Stimulated activated CD8-positive, alpha-beta memory T cell treated with anti-CD3 and anti-CD28 coated beads, Interleukin-2, amount 100 ng/mL, for 1 hour (primary cell): ENCODE measurements at regions not wholly inside any gene's neighbourhood (a gene's known extent, or its start where the extent isn't known, plus 50 kb on each side); places are given as distances from the start of the nearest gene placed in this dataset.
"Not testable (repeated sequence)": the region's sequence is repeated elsewhere in the genome, so short reads cannot be mapped to it uniquely, and the experiment has no call there.

ENCODE experiments used
- DNase-seq, 2 donors: peaks; one replicate each; pipeline ENCODE4 v3.0.0-alpha.2; 2020; ENCODE audit warnings: low read depth in 2 of 2

DNA sequence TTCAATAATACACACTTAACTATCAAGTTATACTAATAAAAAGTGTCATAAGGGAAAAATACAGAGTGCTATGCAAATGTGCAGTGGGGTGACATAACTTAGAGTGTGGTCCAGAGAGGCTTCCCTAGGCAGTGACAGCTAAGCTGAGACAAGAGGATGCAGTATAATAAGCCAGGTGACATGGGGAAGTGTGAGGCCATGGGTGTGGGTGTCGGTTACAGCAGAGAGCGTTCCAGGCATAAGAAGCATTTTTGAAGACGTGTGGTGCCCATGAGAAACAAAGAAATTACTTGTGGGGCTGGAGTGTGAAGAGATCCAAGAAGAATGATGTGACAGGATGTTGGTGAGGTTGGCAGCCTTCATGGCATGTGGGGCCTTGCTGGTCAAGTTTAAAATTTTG lies 78.1 kb upstream of the PICALM start:
- DNase-seq, result no peak

DNA sequence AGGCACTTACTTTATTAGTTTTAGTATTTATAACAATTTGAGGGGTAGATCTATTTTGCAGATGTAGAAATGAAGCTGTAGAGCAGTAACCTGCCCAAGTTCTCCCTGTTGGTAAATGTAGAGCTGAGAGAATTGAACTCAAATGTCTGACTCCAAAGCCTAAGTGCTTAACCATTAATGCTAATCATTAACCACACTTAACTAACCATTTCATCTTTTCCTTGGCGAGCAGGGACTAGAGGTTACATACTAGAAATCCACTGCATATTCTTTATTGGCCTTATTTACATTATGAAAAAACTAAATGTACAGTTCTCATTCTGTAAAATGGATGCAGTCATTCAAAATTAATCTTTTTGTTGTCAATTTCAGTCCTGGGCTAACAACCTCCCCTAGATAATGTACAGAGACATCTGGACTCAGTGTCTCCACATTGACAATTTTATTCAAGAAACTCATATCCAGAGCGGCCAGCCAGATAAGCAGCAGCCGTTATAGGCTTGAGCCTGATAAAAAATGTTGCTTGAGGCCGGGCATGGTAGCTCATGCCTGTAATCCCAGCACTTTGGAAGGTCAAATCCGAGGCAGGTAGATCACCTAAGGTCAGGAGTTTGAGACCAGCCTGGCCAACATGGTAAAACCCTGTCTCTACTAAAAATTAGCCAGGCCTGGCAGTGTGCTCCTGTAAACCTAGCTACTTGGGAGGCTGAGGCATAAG lies 76.7 kb upstream of the PICALM start:
- no peak for DNase-seq

DNA sequence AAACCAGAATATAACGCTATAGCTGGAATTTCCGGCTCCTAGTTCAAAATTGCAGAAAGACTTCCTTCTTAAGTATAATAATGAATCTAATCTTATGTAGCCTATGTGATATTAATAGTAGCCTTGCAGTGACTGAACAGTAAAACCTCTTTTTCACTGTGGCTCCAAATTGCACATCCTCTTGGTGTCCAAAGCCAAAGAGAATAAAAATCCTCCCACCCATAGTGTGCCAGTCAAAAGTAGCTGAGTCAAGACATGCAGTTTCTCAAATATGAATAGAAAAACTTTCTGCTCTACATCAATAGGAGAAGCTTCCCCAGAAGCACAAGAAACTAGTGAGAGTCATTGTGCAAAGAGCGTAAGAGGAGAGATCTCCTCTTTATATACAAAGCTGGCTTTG lies 76.0 kb upstream of the PICALM start:
- DNase-seq, result no peak

DNA sequence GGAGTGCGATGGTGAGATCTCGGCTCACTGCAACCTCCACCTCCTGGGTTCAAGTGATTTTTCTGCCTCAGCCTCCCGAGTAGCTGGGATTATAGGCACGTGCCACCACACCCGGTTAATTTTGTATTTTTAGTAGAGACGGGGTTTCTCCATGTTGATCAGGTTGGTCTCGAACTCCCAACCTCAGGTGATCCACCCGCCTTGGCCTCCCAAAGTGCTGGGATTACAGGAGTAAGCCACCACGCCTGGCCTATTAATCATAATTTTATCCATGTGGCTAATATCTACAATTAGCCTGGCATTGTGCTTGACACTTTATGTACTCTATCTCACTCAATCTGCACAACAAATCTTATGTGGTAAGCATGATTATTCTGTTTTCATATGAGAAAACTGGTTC lies 75.2 kb upstream of the PICALM start:
- not testable (repeated sequence) for DNase-seq

DNA sequence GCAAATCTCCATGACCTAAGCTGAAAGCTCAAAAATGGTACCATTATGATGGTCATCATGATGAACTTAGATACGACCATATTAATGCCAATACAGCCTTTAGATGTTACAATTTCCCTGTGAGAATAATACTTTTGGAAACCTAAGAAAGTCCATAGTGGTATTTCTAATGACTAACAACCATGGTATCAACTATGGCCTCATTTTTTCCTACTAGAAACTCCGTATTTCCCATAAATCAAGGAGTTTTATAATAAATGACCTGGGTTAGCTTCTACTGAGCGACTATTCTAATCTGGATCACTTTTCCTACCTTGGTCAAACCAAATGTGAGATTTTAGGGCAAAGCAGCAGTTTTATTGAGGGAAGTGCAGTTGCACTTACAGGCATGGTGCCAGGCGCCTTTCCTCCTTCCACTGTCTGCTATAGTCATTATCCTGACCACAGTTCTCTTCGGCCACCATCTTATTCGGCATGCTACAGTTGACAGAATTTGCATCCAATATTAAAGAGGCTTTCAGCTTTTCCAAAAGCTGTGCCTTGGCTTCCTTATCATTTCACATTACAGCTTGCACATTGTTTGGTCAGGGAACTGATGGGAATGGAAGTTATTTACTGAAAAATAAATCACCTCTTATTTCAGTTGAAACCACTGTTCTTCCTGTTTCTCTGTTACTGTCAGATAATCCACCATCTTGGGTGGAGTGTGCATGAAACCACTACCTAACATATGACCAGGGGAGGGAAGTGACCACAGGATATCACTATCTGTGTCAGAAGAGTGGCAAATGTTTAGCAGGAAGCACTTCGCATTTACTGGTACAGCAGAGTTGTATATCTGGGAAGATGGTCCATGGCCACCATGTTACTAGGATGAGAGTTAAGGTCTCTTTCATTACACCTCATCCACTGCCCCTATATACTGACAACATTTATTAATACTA lies 74.5 kb upstream of the PICALM start:
- DNase-seq, result no peak

DNA sequence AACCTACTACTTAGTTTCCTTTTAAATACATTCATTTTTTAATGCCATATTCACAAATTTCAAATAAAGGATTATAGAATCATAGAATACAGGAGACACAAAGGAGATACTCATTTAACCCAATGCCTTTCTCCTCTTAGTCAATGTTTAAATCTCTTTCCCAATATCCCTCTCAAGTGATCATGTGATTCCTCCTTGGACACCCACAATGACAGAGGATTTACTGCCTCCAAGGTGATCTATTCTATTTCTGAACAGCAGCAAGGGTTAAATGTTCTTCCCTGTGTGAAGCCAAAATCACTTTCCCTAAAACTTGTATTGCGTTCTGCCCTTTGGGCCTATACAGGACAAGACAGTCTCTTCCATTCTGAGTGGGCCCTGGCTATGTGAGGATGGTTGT lies 73.3 kb upstream of the PICALM start:
- DNase-seq, result no peak

DNA sequence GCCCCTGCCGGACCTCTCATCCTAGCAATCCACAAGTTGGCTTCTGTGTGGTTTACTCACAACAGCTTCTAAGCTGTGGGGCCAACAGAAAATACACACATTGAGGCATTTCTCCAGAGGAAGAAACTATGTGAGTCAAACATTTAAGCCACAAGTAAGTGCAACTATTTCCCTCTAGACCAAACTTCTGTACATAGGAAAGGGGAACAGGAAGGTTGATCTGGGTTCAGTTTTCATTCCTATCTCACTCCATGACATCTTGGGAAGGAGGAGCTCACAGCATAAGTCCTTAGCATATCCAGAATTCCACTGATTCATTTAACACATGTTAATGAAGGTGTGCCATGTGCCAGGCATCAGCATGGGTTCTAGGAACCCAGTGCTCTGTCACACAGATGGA lies 72.8 kb upstream of the PICALM start:
- no peak for DNase-seq

DNA sequence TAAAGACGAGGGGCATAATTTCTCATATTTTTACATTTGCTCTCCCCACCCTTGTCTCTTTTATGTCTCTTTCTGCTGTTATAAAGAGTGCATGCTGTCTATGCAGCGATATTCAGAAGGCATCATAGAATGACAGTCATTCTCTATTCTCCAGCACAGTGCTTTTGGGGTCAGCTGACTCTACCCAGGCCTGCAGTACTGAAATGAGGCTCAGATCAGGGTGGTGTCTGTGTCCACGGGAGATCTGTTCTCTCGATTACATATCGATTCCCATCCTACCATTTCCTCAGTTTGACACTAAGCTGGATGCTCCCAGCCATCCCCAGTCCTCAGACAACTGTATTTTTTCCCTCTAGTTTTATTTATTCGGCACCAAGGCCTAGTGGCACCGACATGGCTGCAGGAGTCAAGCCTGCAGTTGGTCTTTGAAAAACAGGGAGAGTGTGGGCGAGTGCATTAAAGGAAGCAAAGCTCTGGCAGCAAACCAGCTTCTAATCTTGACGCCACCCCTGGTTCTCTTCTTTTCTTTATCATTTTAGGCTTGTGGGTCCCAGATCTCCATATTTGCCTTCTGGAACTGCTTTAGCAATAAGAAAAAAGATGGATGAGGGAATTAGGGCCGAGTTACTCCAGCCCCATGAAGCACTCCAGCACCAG lies 71.6 kb upstream of the PICALM start:
- DNase-seq, result no peak

DNA sequence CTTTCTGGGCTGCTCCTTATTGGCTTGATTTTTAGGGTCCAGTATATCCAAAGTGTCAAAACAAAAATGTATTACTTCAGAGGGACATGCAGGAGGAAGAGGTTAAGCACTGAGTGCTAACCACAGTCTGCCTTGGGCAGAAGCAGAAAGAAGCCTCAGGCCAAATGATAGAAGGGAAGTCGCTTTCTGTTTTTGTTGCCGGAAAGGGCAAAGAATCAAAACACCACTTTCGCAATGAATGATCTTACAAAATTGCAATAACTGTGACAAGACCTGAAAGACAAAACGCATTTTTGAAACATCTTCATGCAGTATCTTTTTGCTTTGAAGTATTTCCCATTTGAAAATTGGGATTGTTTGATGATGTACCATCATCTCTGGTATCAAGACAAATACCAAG lies 70.1 kb upstream of the PICALM start:
- peak in 1 of 2 donors; percentile 15 for DNase-seq

DNA sequence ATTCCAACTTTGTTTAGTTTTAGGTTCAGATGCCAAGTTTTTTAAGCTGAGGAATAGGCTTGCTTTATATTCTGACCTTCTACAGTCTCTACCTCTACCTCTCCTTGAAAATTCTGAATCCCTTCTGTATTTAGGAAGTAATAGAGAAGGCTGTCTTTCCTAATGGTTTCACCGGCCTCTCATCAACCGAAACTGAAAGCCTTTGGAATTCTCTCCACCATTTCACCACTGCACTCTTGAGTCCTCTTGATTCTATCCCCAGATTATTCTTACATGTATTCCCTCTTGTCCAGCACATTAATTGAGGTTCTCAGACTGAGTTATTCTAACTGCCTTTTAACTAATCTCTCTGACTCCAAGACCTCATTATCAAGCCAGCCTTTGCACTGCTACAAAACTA lies 67.7 kb upstream of the PICALM start:
- DNase-seq, result no peak

DNA sequence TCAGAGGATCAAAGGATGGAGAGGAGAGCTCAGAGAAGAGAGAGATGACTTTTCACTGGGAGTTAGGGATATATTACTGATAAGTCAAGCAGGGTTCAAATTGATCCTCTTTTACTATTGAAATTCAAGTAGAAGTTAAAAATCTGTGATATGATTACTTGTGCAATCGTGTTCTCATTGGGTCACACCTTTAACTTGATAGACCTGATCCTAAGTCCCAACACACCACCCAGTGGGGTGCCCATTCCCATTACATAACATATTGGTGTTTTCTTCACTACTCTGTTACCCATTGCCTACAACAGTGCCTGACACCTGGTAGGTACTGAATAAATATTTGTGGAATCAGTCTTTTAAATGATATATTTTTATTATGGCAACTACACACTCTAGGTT lies 66.4 kb upstream of the PICALM start:
- DNase-seq, result no peak

DNA sequence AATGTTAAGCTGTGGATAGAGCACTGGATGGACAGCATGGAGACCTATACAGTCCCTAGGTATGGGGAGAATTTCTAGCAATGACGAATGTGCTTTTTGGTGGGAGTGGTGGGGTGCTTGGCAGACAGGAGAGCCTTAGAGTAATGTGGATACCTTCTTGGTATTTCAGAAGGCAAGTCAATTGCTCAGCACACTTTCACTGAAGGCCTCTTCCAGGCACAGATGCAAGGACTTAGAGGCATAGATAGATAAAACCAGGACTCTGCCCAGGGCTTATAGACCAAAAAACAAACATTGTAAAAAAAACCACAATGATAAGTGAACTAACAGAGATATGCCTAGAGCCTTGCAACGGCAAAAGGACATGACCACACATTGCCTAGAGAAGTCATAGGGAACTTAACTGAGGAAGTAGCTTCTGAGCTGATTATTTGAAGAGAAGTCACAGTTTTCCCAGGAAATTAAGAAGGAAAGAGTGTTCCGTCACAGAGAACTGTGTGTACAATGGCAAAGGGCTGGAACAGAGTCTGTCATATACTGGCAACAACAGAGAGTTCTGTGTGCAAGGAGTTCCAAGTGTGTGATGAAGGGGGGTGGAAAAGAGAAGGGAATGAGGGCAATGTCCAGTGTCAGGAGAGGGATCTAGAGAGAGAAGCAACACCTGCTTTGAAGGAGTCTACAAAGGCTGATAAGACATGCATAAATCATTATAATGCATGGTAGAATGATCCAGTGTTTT lies 65.9 kb upstream of the PICALM start:
- no peak for DNase-seq

DNA sequence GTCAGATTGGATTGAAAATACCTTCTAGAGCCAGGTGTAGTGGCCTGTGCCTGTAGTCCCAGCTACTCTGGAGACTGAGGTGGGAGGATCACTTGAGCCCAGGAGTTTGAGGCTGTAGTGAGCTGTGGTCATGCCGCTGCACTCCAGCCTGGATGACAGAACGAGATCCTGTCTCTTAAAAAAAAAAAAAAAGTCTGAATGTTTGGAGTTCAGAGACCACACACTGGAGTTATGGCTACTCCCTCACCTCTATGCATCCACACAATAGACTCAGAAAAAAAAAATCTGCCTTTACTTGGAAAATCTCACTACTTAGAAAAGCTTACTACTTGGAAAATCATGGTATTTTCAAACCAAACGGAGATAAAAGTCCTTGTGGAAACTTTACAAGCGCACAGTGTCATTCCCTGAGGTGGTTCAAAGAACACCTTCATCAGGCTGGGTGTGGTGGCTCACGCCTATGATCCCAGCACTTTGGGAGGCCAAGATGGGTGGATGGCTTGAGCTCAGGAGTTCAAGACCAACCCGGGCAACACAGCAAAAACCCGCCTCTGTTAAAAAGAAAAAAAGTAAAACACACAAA lies 63.9 kb upstream of the PICALM start:
- DNase-seq, result no peak

DNA sequence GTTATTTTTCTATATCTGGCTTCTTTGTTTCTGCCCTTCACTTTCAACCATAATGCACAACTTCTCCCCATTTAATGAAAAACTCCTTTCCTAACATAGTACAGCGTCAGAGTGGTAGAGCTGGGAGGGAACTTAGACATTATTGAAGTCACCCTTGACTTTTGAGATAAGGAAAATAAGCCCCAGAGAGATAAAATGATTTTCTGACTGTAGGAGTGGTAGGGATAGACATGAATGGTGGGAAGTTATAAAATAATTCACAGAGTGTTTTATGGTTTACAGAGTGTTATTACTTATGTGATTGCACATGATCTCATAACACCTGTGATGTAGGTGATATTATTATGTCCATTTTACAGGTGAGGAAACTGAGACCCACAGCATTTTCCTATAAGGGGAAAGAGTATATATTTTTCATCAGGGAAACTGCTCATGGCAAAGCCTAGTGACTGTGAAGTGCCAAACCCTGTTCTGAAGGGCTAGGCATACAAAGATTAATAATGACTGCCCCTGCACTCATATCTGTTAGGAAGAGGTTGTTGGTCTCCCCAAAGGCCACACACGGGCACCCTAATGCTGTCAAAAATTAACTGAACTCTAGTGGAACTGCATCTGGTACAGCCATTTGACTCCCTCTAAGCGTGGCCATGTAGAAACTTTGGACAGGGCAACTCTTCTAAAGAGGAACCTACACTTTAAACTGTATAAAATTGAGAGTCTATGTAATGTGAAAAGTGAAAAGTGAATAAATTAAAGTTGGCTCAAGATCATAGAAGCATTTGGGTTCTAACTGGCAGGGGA lies 61.1 kb upstream of the PICALM start:
- no peak for DNase-seq

DNA sequence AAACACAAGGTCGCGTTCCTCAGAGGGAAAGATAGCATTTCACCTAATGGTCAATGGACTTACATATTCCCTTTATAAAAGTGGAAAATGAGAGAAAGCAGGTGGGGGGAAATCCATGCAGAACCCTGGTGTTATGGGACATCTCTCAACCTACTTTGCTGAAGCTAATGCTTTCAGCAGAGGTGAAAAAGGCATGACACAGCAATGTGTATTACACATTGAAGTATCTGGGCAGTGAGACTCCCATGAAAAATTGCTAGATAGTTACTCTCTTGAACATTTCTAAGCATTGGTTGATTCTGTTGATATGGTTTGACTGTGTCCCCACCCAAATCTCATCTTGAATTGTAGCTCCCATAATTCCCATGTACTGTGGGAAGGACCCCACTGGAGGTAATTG lies 60.0 kb upstream of the PICALM start:
- no peak for DNase-seq

DNA sequence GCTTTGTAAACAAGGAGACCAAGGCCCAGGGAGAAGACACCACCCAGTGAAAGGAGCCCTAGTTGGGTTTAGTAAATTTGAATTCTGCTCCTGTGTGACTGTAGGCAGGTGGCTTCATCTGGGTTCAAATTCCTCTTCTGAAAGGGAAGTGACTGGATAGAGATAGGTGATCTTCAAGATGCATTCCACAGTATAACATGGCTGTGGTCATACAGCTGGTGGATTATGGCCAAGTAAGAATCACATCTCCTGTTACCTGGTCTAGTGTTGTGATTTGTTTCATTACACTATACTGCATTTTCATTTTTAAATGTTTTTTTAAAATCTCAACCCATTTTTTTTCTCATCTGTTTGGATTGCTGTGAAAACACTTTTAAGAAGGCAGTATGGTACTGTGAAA lies 58.0 kb upstream of the PICALM start:
- no peak for DNase-seq

DNA sequence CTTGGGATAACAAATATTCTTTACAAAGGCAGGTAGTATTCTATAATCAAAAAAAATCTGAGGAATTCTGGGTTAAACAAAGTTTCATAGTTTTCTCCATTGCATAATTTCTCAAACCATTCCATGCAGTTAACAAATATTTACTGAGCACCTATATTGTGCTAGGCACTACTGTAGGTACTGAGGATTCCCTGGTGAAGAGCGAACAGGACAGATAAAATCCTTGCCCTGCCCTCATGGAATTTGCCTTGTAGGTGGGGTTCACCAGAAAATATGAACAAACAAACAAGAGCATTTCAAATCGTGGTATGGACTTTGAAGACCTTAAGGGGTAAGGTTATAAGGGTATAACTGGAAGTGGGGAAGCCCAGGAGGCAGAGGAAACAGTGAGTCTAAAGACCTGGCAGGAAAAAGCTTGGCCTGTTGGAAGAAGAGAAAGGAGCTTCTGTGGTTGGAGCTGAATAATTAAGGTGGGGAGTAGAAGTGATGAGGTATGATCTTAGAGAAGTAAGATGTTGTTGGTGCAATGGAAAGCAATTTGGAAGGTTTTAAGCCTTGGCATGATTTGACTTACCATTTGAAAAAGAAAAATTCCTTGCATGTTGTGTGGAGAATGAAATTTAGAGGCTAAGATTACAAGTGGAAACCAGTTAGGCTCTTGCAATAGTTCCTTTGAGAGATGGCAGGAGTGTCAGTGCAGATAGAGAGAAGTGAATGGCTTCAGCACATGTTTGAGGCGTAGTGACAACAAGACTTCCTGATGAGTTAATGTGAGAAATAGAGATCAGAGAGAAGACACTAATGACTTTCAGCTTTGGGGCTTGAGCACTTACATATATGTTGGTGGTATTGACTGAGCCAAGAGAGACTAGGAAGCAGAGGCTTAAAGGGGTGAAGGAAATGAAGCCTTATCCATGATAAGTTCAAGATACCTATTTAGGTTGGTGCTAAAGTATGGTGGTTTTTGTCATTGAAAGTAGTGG lies 55.7 kb upstream of the PICALM start:
- no peak for DNase-seq

DNA sequence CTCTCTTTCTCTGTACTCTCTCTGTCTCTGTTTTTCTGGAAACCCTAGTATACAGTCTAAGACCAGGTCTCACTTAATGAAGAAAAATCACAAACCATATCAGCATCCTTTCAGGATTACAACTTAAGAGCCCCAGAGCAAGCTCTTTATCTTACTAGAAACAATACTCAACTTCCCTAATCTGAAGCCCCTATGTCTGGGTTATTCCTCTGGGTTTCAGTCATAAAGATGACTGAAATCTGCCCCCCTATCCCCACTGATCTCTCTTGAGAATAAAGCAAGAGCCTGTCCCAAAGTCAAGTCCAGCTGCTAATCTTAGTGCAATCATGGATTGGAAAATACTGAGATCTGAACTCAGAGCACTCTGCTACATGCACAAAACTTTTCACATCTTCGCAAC lies 53.9 kb upstream of the PICALM start:
- no peak for DNase-seq

DNA sequence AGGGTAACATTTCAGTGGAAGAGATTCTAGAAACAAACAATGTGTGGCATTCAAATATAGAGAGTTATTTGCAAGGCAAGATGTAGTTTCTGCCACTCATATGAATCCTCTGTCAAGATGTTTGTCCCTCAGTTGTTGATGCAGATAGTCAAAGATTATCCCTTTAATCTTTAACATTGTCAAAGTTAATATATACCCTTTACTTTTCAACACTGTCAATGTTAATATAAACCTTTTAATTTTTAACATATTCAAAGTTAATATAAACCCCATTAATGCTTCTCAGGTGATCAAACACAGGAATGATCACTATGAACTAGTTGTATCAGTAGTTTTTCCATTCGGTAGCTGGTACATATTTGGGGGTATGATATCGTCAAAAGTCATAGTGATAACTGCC lies 51.9 kb upstream of the PICALM start:
- DNase-seq, result no peak

DNA sequence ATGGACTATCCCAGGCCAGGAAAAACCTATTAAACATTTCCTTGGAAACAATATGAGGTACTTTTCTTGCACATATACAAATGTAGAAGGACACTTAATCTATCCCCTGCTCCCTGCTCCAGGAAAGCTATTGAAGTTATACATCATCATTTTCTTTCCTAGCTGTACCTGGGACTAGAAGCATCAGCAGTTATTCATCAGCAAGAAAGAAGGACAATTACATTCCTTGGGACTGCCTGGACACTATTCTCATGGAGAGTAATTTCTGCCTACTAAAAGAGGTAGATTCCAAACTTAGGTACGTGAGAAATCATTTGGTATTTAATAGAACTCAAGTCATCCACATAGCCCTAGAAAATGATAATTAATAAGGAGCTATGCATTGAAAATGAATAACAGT lies 51.0 kb upstream of the PICALM start:
- no peak for DNase-seq
